ENCODE measurements at regions not wholly inside any gene's neighbourhood (a gene's known extent, or its start where the extent isn't known, plus 50 kb on each side); places are given as distances from the start of the nearest gene placed in this dataset.

DNA sequence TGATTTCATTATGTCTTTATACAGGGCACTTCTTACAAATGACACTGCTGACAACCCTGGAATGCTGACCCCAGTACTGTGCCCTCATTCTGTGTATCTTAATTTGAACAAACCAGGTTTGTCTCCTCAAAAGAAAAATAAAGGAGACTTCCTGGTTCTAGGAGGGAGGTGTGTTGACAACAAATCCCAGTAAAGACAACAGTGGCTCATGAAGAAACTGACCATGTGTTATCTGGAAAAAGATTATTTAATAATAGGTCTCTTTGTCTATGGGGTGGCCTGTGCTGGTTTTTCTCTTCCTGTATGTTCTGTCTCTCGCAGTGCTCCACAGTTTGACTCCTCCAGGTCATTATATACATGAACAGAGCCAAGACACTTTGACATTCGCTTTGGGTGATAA lies 454.6 kb downstream of the LMO4 start:
- TF ChIP-seq POLR2AphosphoS5 (IDR thresholded peaks at IDR 0.05; ENCODE audit: insufficient read depth in 1 of 2, low read depth in 1 of 2) = no peak
- TF ChIP-seq, protein P1, sequence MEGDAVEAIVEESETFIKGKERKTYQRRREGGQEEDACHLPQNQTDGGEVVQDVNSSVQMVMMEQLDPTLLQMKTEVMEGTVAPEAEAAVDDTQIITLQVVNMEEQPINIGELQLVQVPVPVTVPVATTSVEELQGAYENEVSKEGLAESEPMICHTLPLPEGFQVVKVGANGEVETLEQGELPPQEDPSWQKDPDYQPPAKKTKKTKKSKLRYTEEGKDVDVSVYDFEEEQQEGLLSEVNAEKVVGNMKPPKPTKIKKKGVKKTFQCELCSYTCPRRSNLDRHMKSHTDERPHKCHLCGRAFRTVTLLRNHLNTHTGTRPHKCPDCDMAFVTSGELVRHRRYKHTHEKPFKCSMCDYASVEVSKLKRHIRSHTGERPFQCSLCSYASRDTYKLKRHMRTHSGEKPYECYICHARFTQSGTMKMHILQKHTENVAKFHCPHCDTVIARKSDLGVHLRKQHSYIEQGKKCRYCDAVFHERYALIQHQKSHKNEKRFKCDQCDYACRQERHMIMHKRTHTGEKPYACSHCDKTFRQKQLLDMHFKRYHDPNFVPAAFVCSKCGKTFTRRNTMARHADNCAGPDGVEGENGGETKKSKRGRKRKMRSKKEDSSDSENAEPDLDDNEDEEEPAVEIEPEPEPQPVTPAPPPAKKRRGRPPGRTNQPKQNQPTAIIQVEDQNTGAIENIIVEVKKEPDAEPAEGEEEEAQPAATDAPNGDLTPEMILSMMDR (IDR thresholded peaks at IDR 0.05) = no peak
- no peak for TF ChIP-seq POLR2A (IDR thresholded peaks at IDR 0.05)
